ENCODE measurements at regions not wholly inside any gene's neighbourhood (a gene's known extent, or its start where the extent isn't known, plus 50 kb on each side); places are given as distances from the start of the nearest gene placed in this dataset.
A peak's percentile ranks its signal among the peaks of the same experiment; 100 is the strongest.
"Not testable (repeated sequence)": the region's sequence is repeated elsewhere in the genome, so short reads cannot be mapped to it uniquely, and the experiment has no call there.

DNA sequence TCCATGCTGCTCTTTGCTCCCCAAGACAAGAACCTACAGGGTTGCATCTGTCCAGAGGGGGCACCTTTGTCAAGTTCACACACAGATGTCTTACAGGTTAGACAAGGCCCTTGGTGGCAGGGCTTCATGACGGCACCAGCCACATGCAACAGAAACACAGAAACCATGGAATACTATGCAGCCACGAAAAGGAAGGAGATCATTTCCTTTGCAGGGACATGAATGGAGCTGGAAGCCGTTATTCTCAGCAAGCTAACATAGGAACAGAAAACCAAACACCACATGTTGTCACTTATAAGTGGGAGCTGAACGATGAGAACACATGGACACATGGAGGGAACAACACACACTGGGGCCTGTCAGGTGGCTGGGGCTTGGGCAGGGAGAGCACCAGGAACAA is 85.1 kb upstream of the NDP start:
- intact Hi-C loops (cut with micrococcal nuclease), result no loop called here
- Mint-ChIP-seq H3K4me1 (peaks cover 15 to 26% of the 10 kb centered on the region in 2 donors), H3K27me3 (ENCODE audit: low read depth in 2 of 2) (peaks cover 0 to 15% of the 10 kb centered on the region in 2 donors), H3K36me3 (no peaks in the 10 kb centered on the region), H3K9me3 (no peaks in the 10 kb centered on the region), H3K4me3 (no peak overlapping the region), H3K27ac (no peak overlapping the region)
- WGBS (ENCODE audit: insufficient coverage), result 89% methylated on average over 4 of the region's 4 CpGs
- Histone ChIP-seq H3K27ac (ENCODE audit: low read length) (no peak overlapping the region), H3K4me1 (ENCODE audit: control insufficient read depth, insufficient read depth, low read length) (peaks cover 11% of the 10 kb centered on the region), H3K27me3 (ENCODE audit: control insufficient read depth, insufficient read depth, low read length) (no peaks in the 10 kb centered on the region), H3K4me3 (ENCODE audit: low read length) (no peak overlapping the region), H3K9me3 (ENCODE audit: control insufficient read depth, insufficient read depth, low read length) (no peaks in the 10 kb centered on the region), H3K36me3 (ENCODE audit: control insufficient read depth, insufficient read depth, low read length) (no peaks in the 10 kb centered on the region)
- ATAC-seq, result no peak
- DNase-seq, result no peak
- no peak for TF ChIP-seq CTCF (IDR thresholded peaks at IDR 0.05)

GRCh38 chrX:44055638-44056037 is 82.4 kb upstream of the NDP start:
- Histone ChIP-seq H3K4me1 (ENCODE audit: control insufficient read depth, insufficient read depth, low read length) (peaks cover 11% of the 10 kb centered on the region), H3K9me3 (ENCODE audit: control insufficient read depth, insufficient read depth, low read length) (no peaks in the 10 kb centered on the region), H3K27me3 (ENCODE audit: control insufficient read depth, insufficient read depth, low read length) (no peaks in the 10 kb centered on the region), H3K27ac (ENCODE audit: low read length) (no peak overlapping the region), H3K36me3 (ENCODE audit: control insufficient read depth, insufficient read depth, low read length) (no peaks in the 10 kb centered on the region), H3K4me3 (ENCODE audit: low read length) (no peak overlapping the region)
- Mint-ChIP-seq H3K27ac (peak overlapping the region; percentile 59 to 74), H3K9me3 (no peaks in the 10 kb centered on the region), H3K27me3 (ENCODE audit: low read depth in 2 of 2) (peaks cover 0 to 20% of the 10 kb centered on the region in 2 donors), H3K4me3 (peak overlapping the region; percentile 62), H3K4me1 (peaks cover 15 to 26% of the 10 kb centered on the region in 2 donors), H3K36me3 (no peaks in the 10 kb centered on the region)
- 52% methylated on average over 3 of the region's 4 CpGs for WGBS (ENCODE audit: insufficient coverage)
- intact Hi-C loops (cut with micrococcal nuclease), result no loop called here
- DNase-seq (no peak), ATAC-seq (peak in 2 of 3 donors; percentile 54 to 62)
- no peak for TF ChIP-seq CTCF (IDR thresholded peaks at IDR 0.05)

DNA sequence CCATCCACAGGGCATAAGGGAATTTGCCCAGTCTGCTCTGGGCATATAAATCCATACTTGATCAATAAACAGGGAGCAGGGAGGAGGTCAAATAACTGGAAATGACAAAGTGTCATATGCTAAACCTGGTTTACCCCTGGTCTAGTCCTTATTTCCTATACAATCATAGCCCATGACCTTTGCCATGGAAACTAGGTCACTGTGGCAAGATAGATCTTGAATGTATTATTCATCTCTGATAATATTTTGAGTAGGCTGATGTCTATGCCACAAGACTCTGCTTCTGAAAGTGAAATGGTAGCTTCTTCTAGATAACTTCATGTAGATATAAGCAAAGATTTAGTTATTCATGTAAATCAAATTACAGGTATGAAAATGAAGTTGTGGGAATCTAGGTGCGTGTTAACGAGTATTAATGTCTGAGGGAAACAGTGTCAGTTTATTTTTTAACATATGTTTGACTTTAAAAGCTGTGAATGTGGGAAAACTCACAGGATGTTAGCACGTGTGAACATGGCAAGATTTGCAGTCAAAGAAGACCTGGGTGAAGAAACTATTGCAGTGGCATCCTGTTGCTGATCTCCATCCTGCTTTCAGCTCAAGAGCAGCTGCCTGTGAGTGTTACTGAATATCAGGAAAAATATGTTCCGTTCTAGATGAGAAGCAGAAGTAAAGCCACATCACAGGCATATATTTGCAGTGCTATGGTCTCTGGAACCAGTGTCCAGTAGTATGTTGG is 81.8 kb upstream of the NDP start:
- no peak overlapping the region for H3K27ac ChIP-seq (ENCODE audit: low read length)
- H3K4me1 Mint-ChIP-seq, result peaks cover 15 to 26% of the 10 kb centered on the region in 2 donors
- peak in 1 of 2 donors; percentile 1 for DNase-seq
- no peaks in the 10 kb centered on the region for H3K36me3 ChIP-seq (ENCODE audit: control insufficient read depth, insufficient read depth, low read length)
- peak overlapping the region; percentile 62 for H3K4me3 Mint-ChIP-seq
- H3K27me3 ChIP-seq (ENCODE audit: control insufficient read depth, insufficient read depth, low read length), result no peaks in the 10 kb centered on the region
- peak; percentile 68 to 77 (median 72) for ATAC-seq
- H3K9me3 ChIP-seq (ENCODE audit: control insufficient read depth, insufficient read depth, low read length), result no peaks in the 10 kb centered on the region
- TF ChIP-seq CTCF (IDR thresholded peaks at IDR 0.05), result no peak
- no peak overlapping the region for H3K4me3 ChIP-seq (ENCODE audit: low read length)
- 15% methylated on average over 4 of the region's 4 CpGs for WGBS (ENCODE audit: insufficient coverage)
- no peaks in the 10 kb centered on the region for H3K9me3 Mint-ChIP-seq
- H3K27ac Mint-ChIP-seq, result peak overlapping the region; percentile 59 to 74
- intact Hi-C loops (cut with micrococcal nuclease), result no loop called here
- peaks cover 0 to 20% of the 10 kb centered on the region in 2 donors for H3K27me3 Mint-ChIP-seq (ENCODE audit: low read depth in 2 of 2)
- H3K4me1 ChIP-seq (ENCODE audit: control insufficient read depth, insufficient read depth, low read length), result peaks cover 11% of the 10 kb centered on the region
- H3K36me3 Mint-ChIP-seq, result no peaks in the 10 kb centered on the region

DNA sequence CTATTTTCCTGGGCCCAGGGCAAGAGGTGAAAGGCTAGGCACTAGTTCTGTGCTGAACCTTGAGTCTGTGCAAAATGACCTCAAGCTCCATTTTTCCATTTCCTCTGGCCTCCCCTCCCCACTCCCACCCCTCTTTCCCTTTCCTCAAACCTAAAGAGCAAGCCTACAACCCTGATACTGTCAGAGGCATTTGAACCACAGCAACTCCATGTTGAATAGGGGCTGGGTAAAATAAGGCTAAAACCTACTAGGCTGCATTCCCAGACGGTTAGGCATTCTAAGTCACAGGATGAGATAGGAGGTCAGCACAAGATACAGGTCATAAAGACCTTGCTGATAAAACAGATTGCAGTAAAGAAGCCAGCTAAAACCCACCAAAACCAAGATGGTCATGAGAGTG is 71.9 kb upstream of the NDP start:
- H3K27me3 ChIP-seq (ENCODE audit: control insufficient read depth, insufficient read depth, low read length); H3K4me1 Mint-ChIP-seq; H3K4me3 ChIP-seq (ENCODE audit: low read length); ATAC-seq; H3K4me1 ChIP-seq (ENCODE audit: control insufficient read depth, insufficient read depth, low read length); H3K9me3 Mint-ChIP-seq; H3K4me3 Mint-ChIP-seq; H3K36me3 ChIP-seq (ENCODE audit: control insufficient read depth, insufficient read depth, low read length); H3K9me3 ChIP-seq (ENCODE audit: control insufficient read depth, insufficient read depth, low read length); DNase-seq; H3K27ac ChIP-seq (ENCODE audit: low read length); intact Hi-C loops (cut with micrococcal nuclease); H3K36me3 Mint-ChIP-seq; H3K27ac Mint-ChIP-seq: not testable (repeated sequence)
- 100% methylated on average over 1 of the region's 1 CpG for WGBS (ENCODE audit: insufficient coverage)
- peaks cover 0 to 21% of the 10 kb centered on the region in 2 donors for H3K27me3 Mint-ChIP-seq (ENCODE audit: low read depth in 2 of 2)

Data from natural killer cell (primary cell).